ENCODE measurements at regions not wholly inside any gene's neighbourhood (a gene's known extent, or its start where the extent isn't known, plus 50 kb on each side); places are given as distances from the start of the nearest gene placed in this dataset.

DNA sequence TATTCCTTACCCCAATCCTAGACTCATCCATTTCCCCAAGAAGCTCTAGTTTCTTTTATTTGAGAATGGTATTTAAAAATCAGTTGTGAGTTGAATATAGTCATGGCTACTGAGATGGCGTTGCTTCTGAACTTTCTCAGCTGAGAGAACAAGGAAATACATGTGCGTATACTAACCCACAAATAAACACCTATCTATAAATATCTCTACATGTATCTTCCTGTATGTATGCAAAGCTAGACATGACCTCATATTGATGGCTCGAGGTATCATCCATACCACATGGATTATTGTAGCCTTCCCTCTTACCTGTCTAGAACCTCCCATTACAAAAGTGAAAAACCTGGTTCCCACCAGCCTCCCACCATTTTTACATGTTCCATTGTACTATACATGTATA is 141.0 kb downstream of the UFM1 start:
- Histone ChIP-seq H3K36me3 (no peaks in the 10 kb centered on the region), H3K27ac (no peak overlapping the region), H3K4me1 (no peaks in the 10 kb centered on the region), H3K9me3 (no peaks in the 10 kb centered on the region), H3K4me3 (no peak overlapping the region), H3K27me3 (no peaks in the 10 kb centered on the region)
- intact Hi-C loops (cut with DNase I; ENCODE audit: low total_unique reads), result no loop called here
- TF ChIP-seq POLR2A (IDR thresholded peaks at IDR 0.05) (no peak), POLR2AphosphoS5 (IDR thresholded peaks at IDR 0.05) (no peak), EP300 (IDR thresholded peaks at IDR 0.05) (no peak)
- TF ChIP-seq, protein P1, sequence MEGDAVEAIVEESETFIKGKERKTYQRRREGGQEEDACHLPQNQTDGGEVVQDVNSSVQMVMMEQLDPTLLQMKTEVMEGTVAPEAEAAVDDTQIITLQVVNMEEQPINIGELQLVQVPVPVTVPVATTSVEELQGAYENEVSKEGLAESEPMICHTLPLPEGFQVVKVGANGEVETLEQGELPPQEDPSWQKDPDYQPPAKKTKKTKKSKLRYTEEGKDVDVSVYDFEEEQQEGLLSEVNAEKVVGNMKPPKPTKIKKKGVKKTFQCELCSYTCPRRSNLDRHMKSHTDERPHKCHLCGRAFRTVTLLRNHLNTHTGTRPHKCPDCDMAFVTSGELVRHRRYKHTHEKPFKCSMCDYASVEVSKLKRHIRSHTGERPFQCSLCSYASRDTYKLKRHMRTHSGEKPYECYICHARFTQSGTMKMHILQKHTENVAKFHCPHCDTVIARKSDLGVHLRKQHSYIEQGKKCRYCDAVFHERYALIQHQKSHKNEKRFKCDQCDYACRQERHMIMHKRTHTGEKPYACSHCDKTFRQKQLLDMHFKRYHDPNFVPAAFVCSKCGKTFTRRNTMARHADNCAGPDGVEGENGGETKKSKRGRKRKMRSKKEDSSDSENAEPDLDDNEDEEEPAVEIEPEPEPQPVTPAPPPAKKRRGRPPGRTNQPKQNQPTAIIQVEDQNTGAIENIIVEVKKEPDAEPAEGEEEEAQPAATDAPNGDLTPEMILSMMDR (IDR thresholded peaks at IDR 0.05), result no peak
- WGBS, 5 donors, result 57 to 61% (median 58%) methylated on average over 3 of the region's 3 CpGs
- DNase-seq, result no peak

DNA sequence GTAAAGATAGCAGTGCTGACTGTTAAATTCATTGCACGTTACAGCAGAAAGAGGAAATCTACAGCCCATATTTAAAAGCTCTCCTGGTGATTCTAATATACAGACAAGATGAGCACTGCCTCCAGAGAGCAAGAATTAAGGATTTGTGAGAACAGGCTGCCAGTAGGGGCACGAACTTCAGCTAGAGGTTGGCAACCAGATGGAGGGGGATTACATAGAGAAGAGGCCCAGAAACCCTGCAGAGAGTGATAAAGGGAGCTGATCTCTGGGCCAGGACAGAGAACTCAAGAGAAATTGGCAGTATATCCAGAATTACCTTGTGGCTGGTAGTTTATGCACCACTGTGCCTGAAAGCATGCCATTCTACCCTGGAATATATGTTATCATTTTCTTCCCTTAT is 144.8 kb downstream of the UFM1 start:
- H3K4me1 ChIP-seq, result no peaks in the 10 kb centered on the region
- 57 to 67% (median 62%) methylated on average over 2 of the region's 2 CpGs for WGBS, 5 donors
- no peak for TF ChIP-seq POLR2A (IDR thresholded peaks at IDR 0.05)
- no peak for TF ChIP-seq EP300 (IDR thresholded peaks at IDR 0.05)
- TF ChIP-seq POLR2AphosphoS5 (IDR thresholded peaks at IDR 0.05), result no peak
- TF ChIP-seq, protein P1 (IDR thresholded peaks at IDR 0.05), result no peak

DNA sequence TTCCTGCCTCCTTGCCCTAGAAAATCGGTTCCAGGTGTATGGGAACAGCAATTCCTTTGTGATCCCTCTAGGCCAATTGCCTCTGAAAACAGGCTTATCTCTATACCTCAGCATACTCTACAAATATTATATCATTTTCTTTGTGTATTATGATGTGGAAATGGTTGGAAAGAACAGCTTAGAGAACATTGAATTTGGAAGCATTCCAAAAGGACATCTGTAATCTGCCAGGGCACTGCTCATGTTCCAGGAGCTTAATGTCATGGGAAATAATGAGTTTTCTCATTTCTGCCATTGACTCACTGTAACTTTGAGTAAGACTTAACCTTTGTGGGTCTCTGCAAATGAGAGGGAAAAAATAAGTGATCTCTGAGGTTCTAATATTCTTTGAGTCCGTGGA is 147.3 kb downstream of the UFM1 start:
- Histone ChIP-seq H3K9me3 (peaks cover 0 to 9% (median 1%) of the 10 kb centered on the region in 4 donors), H3K27ac (no peak overlapping the region), H3K4me1 (no peaks in the 10 kb centered on the region), H3K36me3 (no peaks in the 10 kb centered on the region), H3K27me3 (no peaks in the 10 kb centered on the region), H3K4me3 (no peak overlapping the region)
- peak in 1 of 2 donors; percentile 10 for DNase-seq
- intact Hi-C loops (cut with DNase I; ENCODE audit: low total_unique reads), result no loop called here
- TF ChIP-seq POLR2AphosphoS5 (IDR thresholded peaks at IDR 0.05) (no peak), EP300 (IDR thresholded peaks at IDR 0.05) (no peak)
- TF ChIP-seq, protein P1 (IDR thresholded peaks at IDR 0.05), result no peak
- 38 to 63% (median 41%) methylated on average over 2 of the region's 2 CpGs for WGBS, 5 donors

More for the DNA sequence above, 144.8 kb downstream of the UFM1 start:
- Histone ChIP-seq H3K36me3 (no peaks in the 10 kb centered on the region), H3K27ac (no peak overlapping the region), H3K9me3 (peaks cover 0 to 9% (median 1%) of the 10 kb centered on the region in 4 donors), H3K4me3 (no peak overlapping the region), H3K27me3 (no peaks in the 10 kb centered on the region)
- intact Hi-C loops (cut with DNase I; ENCODE audit: low total_unique reads), result no loop called here
- no peak for DNase-seq

DNA sequence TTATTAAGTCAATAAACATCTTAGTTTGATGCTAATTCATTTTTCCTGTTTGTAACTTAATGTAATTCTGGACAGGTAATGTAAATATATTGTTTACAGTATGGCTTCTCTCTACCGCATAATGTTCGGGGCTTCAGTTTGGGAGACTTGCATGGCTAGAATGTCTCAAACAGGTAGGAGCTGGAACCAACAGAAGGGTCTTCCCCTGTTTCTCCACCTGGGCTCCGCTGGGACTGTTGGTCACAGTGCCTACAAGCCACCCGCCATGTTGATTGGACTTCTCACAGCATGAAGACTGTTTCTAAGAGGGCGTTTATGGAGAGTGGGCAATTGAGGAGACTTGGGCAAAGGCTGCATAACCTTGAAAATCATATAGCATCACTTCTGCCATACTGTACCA is 148.6 kb downstream of the UFM1 start:
- H3K27ac ChIP-seq, result no peak overlapping the region
- H3K9me3 ChIP-seq, result peaks cover 0 to 9% (median 1%) of the 10 kb centered on the region in 4 donors
- no peaks in the 10 kb centered on the region for H3K36me3 ChIP-seq
- H3K4me1 ChIP-seq, result no peaks in the 10 kb centered on the region
- no peak for DNase-seq
- intact Hi-C loops (cut with DNase I; ENCODE audit: low total_unique reads), result no loop called here
- TF ChIP-seq POLR2A (IDR thresholded peaks at IDR 0.05) (no peak), EP300 (IDR thresholded peaks at IDR 0.05) (no peak), POLR2AphosphoS5 (IDR thresholded peaks at IDR 0.05) (no peak)
- TF ChIP-seq, protein P1 (IDR thresholded peaks at IDR 0.05), result no peak
- no peak overlapping the region for H3K4me3 ChIP-seq
- WGBS, 5 donors, result 87 to 95% (median 91%) methylated on average over 5 of the region's 5 CpGs
- no peaks in the 10 kb centered on the region for H3K27me3 ChIP-seq
